HG03097 (cell line): ENCODE measurements at regions not wholly inside any gene's neighbourhood (a gene's known extent, or its start where the extent isn't known, plus 50 kb on each side); places are given as distances from the start of the nearest gene placed in this dataset.

Experiments used
- ATAC-seq: cut with Tn5 transposase; IDR thresholded peaks from one replicate; pipeline ENCODE4 v1.9.1; 2021; ENCODE audit not compliant: unreplicated experiment, low FRiP score

DNA sequence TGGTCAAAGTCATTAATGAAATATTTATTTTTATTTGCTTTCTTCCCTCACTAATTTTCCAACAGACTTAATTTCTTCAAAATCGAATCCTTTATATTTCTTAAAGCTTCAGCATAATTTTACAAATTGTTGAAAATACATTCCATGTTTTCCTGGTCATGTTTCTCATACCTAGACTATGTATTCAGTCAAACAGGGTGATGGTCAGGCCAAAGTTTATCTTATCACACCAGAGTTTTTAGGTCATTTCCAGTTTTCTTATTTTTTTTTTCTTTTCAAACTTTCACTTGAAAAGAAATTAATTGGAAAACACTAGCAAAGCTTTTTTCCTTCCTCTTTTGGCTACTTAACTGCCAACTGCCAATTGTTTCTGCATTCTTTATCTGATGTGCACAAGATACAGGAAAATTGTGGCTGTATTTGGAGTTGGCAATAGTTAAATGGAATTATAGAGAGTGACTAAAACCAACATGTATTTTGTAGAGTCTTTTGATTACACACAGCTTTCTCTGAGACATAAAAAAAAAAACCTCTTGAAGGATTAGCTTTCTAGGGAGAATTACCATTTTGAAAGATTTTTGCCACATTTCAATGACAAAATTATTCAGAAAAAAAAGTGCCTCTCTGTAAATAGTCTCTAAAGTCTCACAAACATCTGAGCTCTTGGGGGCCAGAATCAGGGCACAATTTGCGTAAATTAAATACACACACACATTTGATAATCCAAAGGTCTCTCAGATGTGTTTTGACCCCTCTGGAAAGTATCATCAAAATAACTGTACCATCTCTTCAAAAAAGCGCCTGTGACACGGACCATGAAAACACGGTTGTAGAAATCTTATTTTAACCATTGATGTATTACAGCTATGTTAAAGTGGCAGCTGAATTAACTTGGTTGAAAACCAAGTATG, 603.2 kb upstream of the KCNMB2 start:
- ATAC-seq = no peak

- ATAC-seq = no peak
Measured at GRCh38 chr3:177934001-177934891, 602.0 kb upstream of the KCNMB2 start.

DNA sequence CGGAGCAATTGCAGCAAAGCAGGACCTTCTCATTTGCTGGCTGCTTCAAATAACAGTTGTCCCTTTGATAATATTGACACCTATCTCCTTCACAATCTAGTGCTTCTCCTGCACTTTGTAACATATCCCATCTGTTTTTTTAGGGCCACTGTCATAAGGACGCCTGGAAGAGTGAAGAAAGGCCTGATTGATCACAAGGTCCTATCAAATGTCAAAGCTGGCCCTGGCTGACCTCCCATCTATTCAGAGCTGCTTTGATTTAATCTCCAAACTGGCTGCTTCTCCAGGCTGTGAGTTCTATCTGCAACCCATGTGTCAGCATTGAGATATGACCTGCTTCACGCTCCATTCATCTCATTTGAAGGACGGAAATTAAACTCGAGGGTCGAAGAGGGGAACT, 601.2 kb upstream of the KCNMB2 start:
- ATAC-seq = no peak

GRCh38 chr3:177936721-177937120, 599.5 kb upstream of the KCNMB2 start:
- ATAC-seq = no peak

GRCh38 chr3:177942911-177943310, 593.3 kb upstream of the KCNMB2 start:
- no peak for ATAC-seq

- no peak for ATAC-seq
Measured at GRCh38 chr3:177944228-177944661, 592.0 kb upstream of the KCNMB2 start.

DNA sequence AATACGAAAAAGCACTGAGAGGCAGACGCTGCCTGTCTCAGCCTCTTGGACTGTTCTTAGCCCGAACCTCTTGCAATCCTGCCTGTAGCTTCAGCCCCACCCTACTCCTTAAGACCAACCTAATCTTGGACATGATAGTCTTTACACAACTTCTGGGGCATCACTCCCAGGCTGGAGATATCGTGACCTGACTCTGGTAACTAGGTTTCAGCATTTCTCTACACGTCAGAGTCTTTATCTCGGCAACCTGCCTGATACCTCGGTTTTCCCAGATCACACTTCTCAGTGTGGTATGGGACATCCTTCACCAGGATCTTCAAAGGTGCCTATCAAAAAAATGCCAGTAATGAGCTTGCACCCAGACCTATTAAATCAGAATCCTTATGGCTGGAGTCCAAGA, 590.2 kb upstream of the KCNMB2 start:
- no peak for ATAC-seq

DNA sequence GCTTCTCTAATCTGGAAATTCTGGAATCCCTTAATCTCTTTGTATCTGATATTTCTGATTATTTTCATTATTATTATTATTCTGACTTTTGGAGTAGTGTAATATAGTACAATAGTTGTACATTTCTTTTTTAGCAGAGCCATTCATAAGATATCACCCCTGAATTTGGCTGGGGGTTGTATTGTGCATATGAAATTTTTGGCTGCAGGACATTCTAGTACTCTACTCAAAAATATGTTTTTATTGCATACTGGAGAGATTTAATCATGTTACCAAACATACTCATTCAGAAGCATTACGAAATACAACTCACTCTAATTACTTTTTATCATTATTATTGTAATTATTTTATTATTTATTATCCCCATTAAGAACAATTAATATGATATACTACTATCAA, 589.7 kb upstream of the KCNMB2 start:
- no peak for ATAC-seq

GRCh38 chr3:177946936-177947335, 589.3 kb upstream of the KCNMB2 start:
- ATAC-seq = no peak

DNA sequence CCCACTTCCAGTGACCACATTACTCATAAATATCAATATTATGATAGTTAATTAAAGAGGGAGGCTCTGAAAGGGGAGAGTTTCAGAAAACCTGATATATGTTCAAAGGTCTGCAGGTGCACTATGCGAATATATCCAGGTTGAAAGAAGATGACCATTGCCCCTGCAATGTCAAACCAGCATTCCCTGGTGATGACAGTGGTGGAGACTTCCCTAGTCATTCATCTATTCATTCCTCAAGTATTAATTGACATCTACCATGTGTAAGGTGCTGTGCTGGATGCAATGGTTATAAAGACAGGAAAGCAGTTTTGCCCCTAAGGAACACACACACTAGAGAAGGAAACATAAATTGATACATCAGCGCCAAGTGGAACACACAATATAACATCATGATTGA, 588.3 kb upstream of the KCNMB2 start:
- no peak for ATAC-seq

GRCh38 chr3:177948716-177949425, 587.4 kb upstream of the KCNMB2 start:
- no peak for ATAC-seq

- ATAC-seq = no peak
Measured at GRCh38 chr3:177959188-177959587, 577.0 kb upstream of the KCNMB2 start.

DNA sequence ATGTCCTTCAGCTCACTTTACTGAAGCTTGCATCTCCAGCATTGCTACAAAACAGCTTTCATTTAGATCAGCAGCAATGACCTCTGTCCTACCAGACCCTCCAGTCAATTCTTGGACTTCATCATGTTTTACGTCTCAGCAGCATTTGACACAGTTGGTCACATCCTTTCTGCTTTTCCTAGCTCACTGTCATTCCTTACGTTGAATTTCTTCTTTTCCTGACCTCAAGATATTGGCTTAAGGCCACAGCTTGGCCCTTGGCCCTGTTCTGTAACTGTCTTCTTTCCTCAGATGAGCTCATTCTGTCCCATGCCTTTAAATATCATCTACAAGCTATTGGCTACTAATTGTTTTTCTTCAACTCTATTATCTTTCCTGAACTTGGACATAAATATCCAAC, 576.2 kb upstream of the KCNMB2 start:
- no peak for ATAC-seq

DNA sequence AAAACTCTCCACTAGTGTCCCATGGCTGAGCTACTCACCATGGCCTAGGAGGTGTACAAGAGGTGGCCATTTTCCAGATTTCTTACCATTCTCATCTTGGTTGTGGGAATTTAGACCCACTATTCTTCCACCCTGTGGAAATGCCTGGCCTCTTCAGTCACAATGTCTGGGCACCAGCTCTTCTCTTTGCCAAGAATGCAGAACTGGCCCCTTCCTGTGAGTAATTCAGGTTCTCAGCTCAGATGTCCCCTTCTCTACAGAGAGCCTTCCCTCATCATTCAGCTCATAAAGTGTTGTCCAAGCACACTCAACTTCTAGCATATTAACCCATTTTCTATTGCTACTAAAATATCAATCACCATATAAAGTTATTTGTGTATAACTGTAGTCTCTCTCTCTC, 575.5 kb upstream of the KCNMB2 start:
- no peak for ATAC-seq

- ATAC-seq = no peak
Measured at GRCh38 chr3:177961784-177962183, 574.5 kb upstream of the KCNMB2 start.

GRCh38 chr3:177966493-177966892, 569.7 kb upstream of the KCNMB2 start:
- no peak for ATAC-seq

DNA sequence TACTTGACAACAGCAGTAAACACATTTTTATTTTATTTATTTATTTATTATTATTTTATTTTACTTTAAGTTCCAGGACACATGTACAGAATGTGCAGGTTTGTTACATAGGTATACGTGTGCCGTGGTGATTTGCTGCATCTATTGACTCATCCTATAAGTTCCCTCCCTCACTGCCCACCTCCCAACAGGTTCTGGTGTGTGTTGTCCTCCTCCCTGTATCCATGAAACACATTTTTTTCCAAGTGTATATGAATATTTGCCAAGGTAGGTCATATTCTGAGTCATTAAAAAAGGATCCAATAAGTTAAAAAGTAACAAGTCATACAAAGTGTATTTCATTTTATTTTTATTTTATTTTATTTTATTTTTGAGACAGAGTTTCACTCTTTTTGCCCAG, 567.3 kb upstream of the KCNMB2 start:
- no peak for ATAC-seq

DNA sequence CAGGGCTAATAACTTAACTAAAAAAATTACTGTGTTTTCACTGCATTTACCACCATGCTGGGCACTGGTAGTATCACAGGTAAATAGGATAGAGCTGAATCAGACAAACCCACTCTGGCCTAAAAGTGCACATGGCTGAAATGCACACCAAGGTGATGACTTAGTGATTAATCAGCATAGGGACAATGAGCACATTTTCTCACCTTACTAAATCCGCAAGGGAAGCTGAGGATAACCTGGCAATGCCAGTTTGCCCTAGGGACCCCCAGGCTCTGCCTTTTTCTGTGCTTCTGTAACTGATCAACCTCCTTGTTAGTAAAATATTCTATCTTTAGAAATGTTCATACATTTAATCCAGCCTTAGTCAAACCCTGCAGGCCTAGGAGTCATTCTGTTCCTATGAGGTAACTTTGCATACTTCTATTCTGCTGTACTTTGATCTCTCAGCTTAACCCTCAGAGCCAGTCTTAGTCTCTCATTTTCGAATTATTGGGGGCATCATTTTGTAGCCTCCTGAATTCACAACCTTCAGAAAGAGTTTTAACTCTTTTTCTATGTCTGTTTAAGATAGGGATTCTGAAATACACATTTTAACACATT, 562.9 kb upstream of the KCNMB2 start:
- ATAC-seq = no peak

DNA sequence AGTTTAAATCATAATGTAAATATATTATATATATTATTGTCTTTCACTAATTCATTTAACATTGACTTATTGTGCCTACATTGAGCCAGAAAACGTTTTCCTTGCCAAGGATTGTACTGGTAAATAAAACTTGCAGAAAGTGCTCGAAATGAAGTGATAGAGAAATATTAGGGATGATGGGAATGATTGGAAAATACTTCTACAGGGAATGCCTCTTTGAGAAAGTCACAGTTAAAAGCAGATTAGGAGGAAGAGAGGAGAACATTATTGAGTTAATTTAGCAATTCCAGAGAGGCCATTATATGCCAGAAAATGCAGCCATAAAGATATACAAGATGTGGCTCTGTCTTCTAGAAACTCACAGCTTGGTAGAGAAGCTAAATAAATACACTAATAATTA, 560.0 kb upstream of the KCNMB2 start:
- ATAC-seq = no peak

DNA sequence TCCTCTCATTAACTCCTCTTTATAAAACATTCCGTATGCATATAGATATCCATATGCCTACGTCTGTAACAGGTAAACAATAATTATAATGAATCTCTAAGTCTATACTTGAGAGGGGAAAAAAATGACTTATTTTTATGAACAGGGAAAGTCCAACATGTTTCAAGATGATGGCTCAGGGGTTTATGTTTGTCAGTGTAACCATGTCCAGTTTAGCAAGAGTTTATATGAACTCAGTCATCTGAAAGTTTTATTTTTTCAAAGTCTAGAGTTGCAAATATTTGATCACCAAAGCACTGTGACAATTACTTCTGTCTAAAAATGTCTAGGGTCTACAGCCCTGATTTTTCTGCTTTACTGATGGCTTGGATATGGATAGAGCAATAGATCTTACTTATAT, 559.4 kb upstream of the KCNMB2 start:
- ATAC-seq = no peak
